ENCODE measurements at regions not wholly inside any gene's neighbourhood (a gene's known extent, or its start where the extent isn't known, plus 50 kb on each side); places are given as distances from the start of the nearest gene placed in this dataset.

GRCh38 chr4:137664046-137664387 lies 131.7 kb upstream of the PCDH18 start:
- no peak for DNase-seq

GRCh38 chr4:137663251-137664045 lies 131.2 kb upstream of the PCDH18 start:
- no peak for DNase-seq

GRCh38 chr4:137661693-137662092 lies 129.4 kb upstream of the PCDH18 start:
- no peak for DNase-seq

- no peak for DNase-seq
Observed at GRCh38 chr4:137660211-137660610, 127.9 kb upstream of the PCDH18 start.

GRCh38 chr4:137659431-137659830 lies 127.1 kb upstream of the PCDH18 start:
- no peak for DNase-seq

- DNase-seq: no peak
Observed at GRCh38 chr4:137656661-137657060, 124.4 kb upstream of the PCDH18 start.

GRCh38 chr4:137655302-137655701 lies 123.0 kb upstream of the PCDH18 start:
- DNase-seq: no peak

GRCh38 chr4:137651128-137651527 lies 118.8 kb upstream of the PCDH18 start:
- DNase-seq: no peak

- no peak for DNase-seq
Observed at GRCh38 chr4:137649711-137650450, 117.6 kb upstream of the PCDH18 start.

GRCh38 chr4:137648531-137648930 lies 116.2 kb upstream of the PCDH18 start:
- DNase-seq: peak; percentile 29

GRCh38 chr4:137647375-137647774 lies 115.1 kb upstream of the PCDH18 start:
- no peak for DNase-seq

GRCh38 chr4:137644201-137644600 lies 111.9 kb upstream of the PCDH18 start:
- no peak for DNase-seq

GRCh38 chr4:137641544-137641943 lies 109.2 kb upstream of the PCDH18 start:
- DNase-seq: no peak

- DNase-seq: no peak
Observed at GRCh38 chr4:137640838-137641158, 108.5 kb upstream of the PCDH18 start.

GRCh38 chr4:137640156-137640837 lies 108.0 kb upstream of the PCDH18 start:
- DNase-seq: no peak

GRCh38 chr4:137638934-137639333 lies 106.6 kb upstream of the PCDH18 start:
- DNase-seq: no peak

- no peak for DNase-seq
Observed at GRCh38 chr4:137635601-137636000, 103.3 kb upstream of the PCDH18 start.

GRCh38 chr4:137635108-137635507 lies 102.8 kb upstream of the PCDH18 start:
- DNase-seq: no peak

- no peak for DNase-seq
Observed at GRCh38 chr4:137632842-137633241, 100.5 kb upstream of the PCDH18 start.

- no peak for DNase-seq
Observed at GRCh38 chr4:137631605-137632004, 99.3 kb upstream of the PCDH18 start.

- DNase-seq: no peak
Observed at GRCh38 chr4:137630252-137630651, 98.0 kb upstream of the PCDH18 start.

GRCh38 chr4:137627739-137628460 lies 95.6 kb upstream of the PCDH18 start:
- DNase-seq: no peak

Data from midbrain (tissue), 1 donor.